ENCODE measurements at regions not wholly inside any gene's neighbourhood (a gene's known extent, or its start where the extent isn't known, plus 50 kb on each side); places are given as distances from the start of the nearest gene placed in this dataset.

- no peak for TF ChIP-seq CTCF (IDR thresholded peaks at IDR 0.05; ENCODE audit: insufficient read depth, low read depth, low read length, missing control alignments)
- no peak overlapping the region for H3K4me3 ChIP-seq (ENCODE audit: low read depth, low read length)
- no peak for DNase-seq (ENCODE audit: low read depth)
Observed at GRCh38 chr20:22836211-22836610, 198.9 kb upstream of the SSTR4 start.

- H3K4me3 ChIP-seq (ENCODE audit: low read depth, low read length) = no peak overlapping the region
- no peak for DNase-seq (ENCODE audit: low read depth)
- no peak for TF ChIP-seq CTCF (IDR thresholded peaks at IDR 0.05; ENCODE audit: insufficient read depth, low read depth, low read length, missing control alignments)
Observed at GRCh38 chr20:22836877-22837276, 198.2 kb upstream of the SSTR4 start.

DNA sequence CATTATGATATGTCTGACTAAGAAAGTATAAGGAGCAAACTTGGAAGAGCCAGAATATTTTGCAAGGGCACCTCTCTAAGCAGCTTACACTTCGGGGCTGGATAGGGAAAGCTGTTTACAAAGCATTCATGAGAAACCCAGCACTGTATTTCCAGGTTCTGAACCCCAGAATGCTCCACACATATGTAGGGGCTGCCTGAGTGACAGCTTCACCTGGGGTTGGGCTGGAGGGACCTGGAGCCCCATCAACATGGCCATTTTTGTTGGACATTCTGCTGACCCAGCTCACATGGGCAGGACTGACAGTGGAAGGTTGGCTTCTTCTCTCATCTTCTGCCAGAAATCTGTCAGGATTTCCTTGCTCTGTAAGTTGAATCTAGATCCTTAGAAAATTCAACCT, 197.1 kb upstream of the SSTR4 start:
- TF ChIP-seq CTCF (IDR thresholded peaks at IDR 0.05; ENCODE audit: insufficient read depth, low read depth, low read length, missing control alignments) = no peak
- no peak for DNase-seq (ENCODE audit: low read depth)
- H3K4me3 ChIP-seq (ENCODE audit: low read depth, low read length) = no peak overlapping the region

GRCh38 chr20:22841846-22842245, 193.3 kb upstream of the SSTR4 start:
- no peak for TF ChIP-seq CTCF (IDR thresholded peaks at IDR 0.05; ENCODE audit: insufficient read depth, low read depth, low read length, missing control alignments)
- DNase-seq (ENCODE audit: low read depth) = no peak
- no peak overlapping the region for H3K4me3 ChIP-seq (ENCODE audit: low read depth, low read length)

- no peak for DNase-seq (ENCODE audit: low read depth)
- TF ChIP-seq CTCF (IDR thresholded peaks at IDR 0.05; ENCODE audit: insufficient read depth, low read depth, low read length, missing control alignments) = no peak
- no peak overlapping the region for H3K4me3 ChIP-seq (ENCODE audit: low read depth, low read length)
Observed at GRCh38 chr20:22842793-22843192, 192.3 kb upstream of the SSTR4 start.

DNA sequence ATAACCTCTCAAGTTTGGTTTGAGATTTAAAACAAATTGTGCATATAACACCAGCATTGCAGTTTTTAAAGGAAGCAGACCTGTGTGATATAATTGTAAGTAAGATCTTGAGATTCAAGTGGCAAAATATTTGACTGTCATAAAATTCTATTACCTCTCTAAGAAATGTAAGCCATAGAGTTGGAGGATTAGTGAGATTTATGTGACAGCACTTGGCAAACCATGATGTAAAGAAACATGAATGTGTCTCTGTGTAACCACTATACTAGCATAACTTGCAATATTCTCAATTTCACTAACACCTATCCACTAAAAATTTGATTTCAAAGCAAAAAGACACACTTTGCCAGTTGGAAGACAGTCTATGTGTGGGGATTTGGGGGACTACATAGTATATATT, 190.2 kb upstream of the SSTR4 start:
- no peak for DNase-seq (ENCODE audit: low read depth)
- H3K4me3 ChIP-seq (ENCODE audit: low read depth, low read length) = no peak overlapping the region
- no peak for TF ChIP-seq CTCF (IDR thresholded peaks at IDR 0.05; ENCODE audit: insufficient read depth, low read depth, low read length, missing control alignments)

- TF ChIP-seq CTCF (IDR thresholded peaks at IDR 0.05; ENCODE audit: insufficient read depth, low read depth, low read length, missing control alignments) = no peak
- DNase-seq (ENCODE audit: low read depth) = no peak
- H3K4me3 ChIP-seq (ENCODE audit: low read depth, low read length) = no peak overlapping the region
Observed at GRCh38 chr20:22846863-22847262, 188.2 kb upstream of the SSTR4 start.
